ENCODE measurements at regions not wholly inside any gene's neighbourhood (a gene's known extent, or its start where the extent isn't known, plus 50 kb on each side); places are given as distances from the start of the nearest gene placed in this dataset.
"Not testable (repeated sequence)": the region's sequence is repeated elsewhere in the genome, so short reads cannot be mapped to it uniquely, and the experiment has no call there.

- no peak for TF ChIP-seq CTCF (IDR thresholded peaks at IDR 0.05; ENCODE audit: unreplicated experiment)
- H3K4me1 Mint-ChIP-seq = peaks cover 6% of the 10 kb centered on the region
- H3K9me3 Mint-ChIP-seq = peaks cover 8% of the 10 kb centered on the region
- no peak for DNase-seq (ENCODE audit: low spot score in 2 of 2, unreplicated experiment in 2 of 2)
- H3K27me3 Mint-ChIP-seq (ENCODE audit: low read depth) = no peaks in the 10 kb centered on the region
- no peak overlapping the region for H3K27ac Mint-ChIP-seq
- H3K36me3 Mint-ChIP-seq = no peaks in the 10 kb centered on the region
- H3K4me3 Mint-ChIP-seq = no peak overlapping the region
Observed at GRCh38 chr5:121429761-121430160, 421.9 kb upstream of the FTMT start.

GRCh38 chr5:121430538-121430937, 421.1 kb upstream of the FTMT start:
- Mint-ChIP-seq H3K4me1 (peaks cover 6% of the 10 kb centered on the region), H3K27ac (no peak overlapping the region), H3K9me3 (peaks cover 8% of the 10 kb centered on the region), H3K4me3 (no peak overlapping the region), H3K36me3 (no peaks in the 10 kb centered on the region), H3K27me3 (ENCODE audit: low read depth) (no peaks in the 10 kb centered on the region)
- TF ChIP-seq CTCF (IDR thresholded peaks at IDR 0.05; ENCODE audit: unreplicated experiment) = no peak
- no peak for DNase-seq (ENCODE audit: low spot score in 2 of 2, unreplicated experiment in 2 of 2)

DNA sequence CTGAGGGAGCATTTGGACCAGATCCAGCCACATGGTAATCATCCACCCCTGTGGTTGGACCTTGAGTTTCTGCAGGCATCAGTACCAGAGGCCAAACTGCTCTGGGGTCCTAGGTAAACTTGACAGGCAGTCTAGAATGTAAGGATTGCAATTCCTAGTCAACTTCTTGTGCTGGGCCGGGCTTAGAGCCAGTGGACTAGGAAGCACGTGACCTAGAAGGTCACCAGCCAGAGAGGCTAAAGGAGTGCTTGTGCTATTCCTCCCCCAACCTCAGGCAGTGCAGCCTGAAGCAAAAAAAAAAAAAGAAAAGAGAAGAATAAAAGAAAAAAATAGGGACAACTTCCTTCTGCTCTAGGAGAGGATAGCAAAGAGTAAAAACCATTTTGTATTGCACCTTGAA, 406.2 kb upstream of the FTMT start:
- H3K27ac Mint-ChIP-seq = no peak overlapping the region
- peaks cover 9% of the 10 kb centered on the region for H3K4me1 Mint-ChIP-seq
- no peaks in the 10 kb centered on the region for H3K27me3 Mint-ChIP-seq (ENCODE audit: low read depth)
- H3K36me3 Mint-ChIP-seq = peaks cover 6% of the 10 kb centered on the region
- no peak for DNase-seq (ENCODE audit: low spot score in 2 of 2, unreplicated experiment in 2 of 2)
- no peak overlapping the region for H3K4me3 Mint-ChIP-seq
- no peak for TF ChIP-seq CTCF (IDR thresholded peaks at IDR 0.05; ENCODE audit: unreplicated experiment)
- H3K9me3 Mint-ChIP-seq = peaks cover 39% of the 10 kb centered on the region

- H3K4me1 Mint-ChIP-seq = no peaks in the 10 kb centered on the region
- no peak for DNase-seq (ENCODE audit: low spot score in 2 of 2, unreplicated experiment in 2 of 2)
- peaks cover 1% of the 10 kb centered on the region for H3K27me3 Mint-ChIP-seq (ENCODE audit: low read depth)
Observed at GRCh38 chr5:121462441-121462840, 389.2 kb upstream of the FTMT start.

GRCh38 chr5:121471222-121471621, 380.5 kb upstream of the FTMT start:
- DNase-seq (ENCODE audit: low spot score in 2 of 2, unreplicated experiment in 2 of 2); H3K27ac Mint-ChIP-seq; H3K27me3 Mint-ChIP-seq (ENCODE audit: low read depth); H3K36me3 Mint-ChIP-seq; H3K4me1 Mint-ChIP-seq; H3K9me3 Mint-ChIP-seq; H3K4me3 Mint-ChIP-seq: not testable (repeated sequence)

More at GRCh38 chr5:121462441-121462840, 389.2 kb upstream of the FTMT start:
- Mint-ChIP-seq H3K27ac (no peak overlapping the region), H3K4me3 (no peak overlapping the region), H3K36me3 (no peaks in the 10 kb centered on the region), H3K9me3 (no peaks in the 10 kb centered on the region)
- TF ChIP-seq CTCF (IDR thresholded peaks at IDR 0.05; ENCODE audit: unreplicated experiment) = no peak

- Mint-ChIP-seq H3K27ac (no peak overlapping the region), H3K36me3 (no peaks in the 10 kb centered on the region), H3K9me3 (no peaks in the 10 kb centered on the region), H3K4me3 (no peak overlapping the region), H3K27me3 (ENCODE audit: low read depth) (no peaks in the 10 kb centered on the region), H3K4me1 (peaks cover 3% of the 10 kb centered on the region)
- no peak for TF ChIP-seq CTCF (IDR thresholded peaks at IDR 0.05; ENCODE audit: unreplicated experiment)
- no peak for DNase-seq (ENCODE audit: low spot score in 2 of 2, unreplicated experiment in 2 of 2)
Observed at GRCh38 chr5:121478636-121479035, 373.0 kb upstream of the FTMT start.

Measured in mesothelial cell of epicardium (in vitro differentiated cells).